ENCODE measurements at regions not wholly inside any gene's neighbourhood (a gene's known extent, or its start where the extent isn't known, plus 50 kb on each side); places are given as distances from the start of the nearest gene placed in this dataset.

DNA sequence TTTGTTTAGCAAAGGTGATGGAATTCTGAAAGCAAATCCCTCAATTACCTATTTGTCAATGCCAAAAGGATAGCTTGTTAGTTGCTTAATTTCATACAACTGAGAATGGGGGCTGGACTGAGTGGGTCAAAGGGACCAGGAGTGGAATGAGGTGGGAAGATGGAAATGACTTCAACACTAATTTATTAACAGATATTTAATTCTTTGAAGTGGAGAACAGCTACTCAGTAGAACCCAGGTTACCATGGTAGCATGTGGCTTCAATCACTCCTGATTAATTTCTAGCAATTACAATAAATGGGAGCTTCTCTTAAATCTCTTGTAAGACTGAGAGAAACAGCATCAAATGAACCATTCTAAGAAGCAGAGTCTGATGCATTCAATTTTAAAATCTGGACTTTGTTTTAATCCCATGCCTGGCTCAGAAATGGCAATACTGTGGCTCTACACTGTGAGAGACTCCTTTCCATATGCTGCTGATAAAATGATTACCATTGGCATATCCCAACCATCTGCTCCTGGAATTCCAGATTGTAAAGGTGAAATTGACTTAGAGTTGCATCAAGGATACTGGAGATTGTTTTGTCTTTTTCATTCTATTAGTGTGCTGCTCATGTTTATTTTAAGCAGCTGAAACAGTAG, 607.8 kb downstream of the SNAPC1 start:
- Histone ChIP-seq H3K27ac (no peak overlapping the region), H3K4me1 (ENCODE audit: control insufficient read depth in 1 of 2, insufficient read depth in 1 of 2, low read depth in 1 of 2, low read length in 1 of 2) (no peaks in the 10 kb centered on the region), H3K36me3 (no peaks in the 10 kb centered on the region), H3K9me3 (no peaks in the 10 kb centered on the region), H3K27me3 (no peaks in the 10 kb centered on the region), H3K4me3 (ENCODE audit: low read depth in 1 of 2, low read length in 1 of 2) (no peak overlapping the region)
- TF ChIP-seq, protein P1, sequence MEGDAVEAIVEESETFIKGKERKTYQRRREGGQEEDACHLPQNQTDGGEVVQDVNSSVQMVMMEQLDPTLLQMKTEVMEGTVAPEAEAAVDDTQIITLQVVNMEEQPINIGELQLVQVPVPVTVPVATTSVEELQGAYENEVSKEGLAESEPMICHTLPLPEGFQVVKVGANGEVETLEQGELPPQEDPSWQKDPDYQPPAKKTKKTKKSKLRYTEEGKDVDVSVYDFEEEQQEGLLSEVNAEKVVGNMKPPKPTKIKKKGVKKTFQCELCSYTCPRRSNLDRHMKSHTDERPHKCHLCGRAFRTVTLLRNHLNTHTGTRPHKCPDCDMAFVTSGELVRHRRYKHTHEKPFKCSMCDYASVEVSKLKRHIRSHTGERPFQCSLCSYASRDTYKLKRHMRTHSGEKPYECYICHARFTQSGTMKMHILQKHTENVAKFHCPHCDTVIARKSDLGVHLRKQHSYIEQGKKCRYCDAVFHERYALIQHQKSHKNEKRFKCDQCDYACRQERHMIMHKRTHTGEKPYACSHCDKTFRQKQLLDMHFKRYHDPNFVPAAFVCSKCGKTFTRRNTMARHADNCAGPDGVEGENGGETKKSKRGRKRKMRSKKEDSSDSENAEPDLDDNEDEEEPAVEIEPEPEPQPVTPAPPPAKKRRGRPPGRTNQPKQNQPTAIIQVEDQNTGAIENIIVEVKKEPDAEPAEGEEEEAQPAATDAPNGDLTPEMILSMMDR (IDR thresholded peaks at IDR 0.05): no peak

- Histone ChIP-seq H3K27ac (no peak overlapping the region), H3K4me1 (ENCODE audit: control insufficient read depth in 1 of 2, insufficient read depth in 1 of 2, low read depth in 1 of 2, low read length in 1 of 2) (no peaks in the 10 kb centered on the region), H3K36me3 (no peaks in the 10 kb centered on the region), H3K27me3 (no peaks in the 10 kb centered on the region), H3K4me3 (ENCODE audit: low read depth in 1 of 2, low read length in 1 of 2) (no peak overlapping the region), H3K9me3 (no peaks in the 10 kb centered on the region)
- TF ChIP-seq, protein P1 (IDR thresholded peaks at IDR 0.05): no peak
Measured at GRCh38 chr14:62373944-62374343, 611.7 kb downstream of the SNAPC1 start.

DNA sequence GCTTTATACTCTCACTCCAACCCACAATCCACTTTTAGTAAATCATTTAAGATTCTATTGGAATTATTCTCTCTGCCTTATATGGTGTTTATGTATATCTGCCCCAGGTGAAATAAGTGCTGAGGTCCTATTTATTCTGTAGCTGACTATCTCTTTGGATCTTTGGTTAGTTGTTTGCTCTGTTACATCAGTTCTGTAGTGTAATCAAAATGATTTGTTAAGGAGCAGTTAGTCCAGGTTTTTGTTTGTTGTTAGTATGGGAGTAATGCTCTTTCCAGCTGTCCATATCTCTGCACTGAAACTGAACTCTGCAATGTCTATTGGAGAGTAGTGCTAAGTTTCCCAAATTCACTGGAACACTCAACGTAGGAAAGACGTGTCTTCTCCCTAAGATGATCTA, 615.8 kb downstream of the SNAPC1 start:
- Histone ChIP-seq H3K27ac (no peak overlapping the region), H3K27me3 (no peaks in the 10 kb centered on the region), H3K36me3 (no peaks in the 10 kb centered on the region), H3K4me1 (ENCODE audit: control insufficient read depth in 1 of 2, insufficient read depth in 1 of 2, low read depth in 1 of 2, low read length in 1 of 2) (no peaks in the 10 kb centered on the region), H3K9me3 (no peaks in the 10 kb centered on the region), H3K4me3 (ENCODE audit: low read depth in 1 of 2, low read length in 1 of 2) (no peak overlapping the region)
- TF ChIP-seq, protein P1 (IDR thresholded peaks at IDR 0.05): no peak

- no peak overlapping the region for H3K27ac ChIP-seq
Measured at GRCh38 chr14:62381311-62382070, 619.3 kb downstream of the SNAPC1 start.

DNA sequence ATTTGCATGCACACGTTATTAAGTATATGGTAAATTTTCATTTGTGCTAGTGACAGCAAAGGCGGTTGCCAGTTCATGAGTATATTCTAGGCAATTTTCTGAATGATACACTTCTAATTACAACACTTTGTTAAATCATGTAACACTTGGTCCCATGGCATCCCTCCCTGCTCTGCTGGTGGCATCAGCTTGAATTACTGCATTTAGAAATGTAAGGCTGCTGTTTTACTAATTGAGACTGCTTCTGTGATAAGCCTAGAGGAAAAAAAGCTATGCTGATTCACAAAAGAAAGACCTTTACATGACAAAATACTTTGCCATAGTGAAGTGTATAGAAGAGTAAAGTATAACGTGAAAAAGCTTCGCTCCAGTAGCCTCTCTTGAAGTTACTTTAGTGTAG, 636.1 kb downstream of the KCNH5 start:
- Histone ChIP-seq H3K36me3 (no peaks in the 10 kb centered on the region), H3K9me3 (no peaks in the 10 kb centered on the region), H3K4me1 (ENCODE audit: control insufficient read depth in 1 of 2, insufficient read depth in 1 of 2, low read depth in 1 of 2, low read length in 1 of 2) (no peaks in the 10 kb centered on the region), H3K27ac (no peak overlapping the region), H3K27me3 (no peaks in the 10 kb centered on the region), H3K4me3 (ENCODE audit: low read depth in 1 of 2, low read length in 1 of 2) (no peak overlapping the region)
- TF ChIP-seq, protein P1 (IDR thresholded peaks at IDR 0.05): no peak

More at GRCh38 chr14:62381311-62382070, 619.3 kb downstream of the SNAPC1 start:
- Histone ChIP-seq H3K36me3 (no peaks in the 10 kb centered on the region), H3K4me1 (ENCODE audit: control insufficient read depth in 1 of 2, insufficient read depth in 1 of 2, low read depth in 1 of 2, low read length in 1 of 2) (no peaks in the 10 kb centered on the region), H3K4me3 (ENCODE audit: low read depth in 1 of 2, low read length in 1 of 2) (no peak overlapping the region), H3K9me3 (no peaks in the 10 kb centered on the region), H3K27me3 (no peaks in the 10 kb centered on the region)
- TF ChIP-seq, protein P1 (IDR thresholded peaks at IDR 0.05): no peak

All from neutrophil (primary cell).